Activated CD4-positive, alpha-beta T cell treated with anti-CD3 and anti-CD28 coated beads, Interleukin-2, amount 50 U/mL, for 1 hour (primary cell): ENCODE measurements at regions not wholly inside any gene's neighbourhood (a gene's known extent, or its start where the extent isn't known, plus 50 kb on each side); places are given as distances from the start of the nearest gene placed in this dataset.

Source experiments
- DNase-seq: peaks from one replicate; pipeline ENCODE4 v3.0.0-alpha.2; 2020

- no peak for DNase-seq
Measured at GRCh38 chr22:48248901-48249455, 1486.5 kb downstream of the TBC1D22A start.

- DNase-seq = no peak
Measured at GRCh38 chr22:48247829-48248228, 1485.4 kb downstream of the TBC1D22A start.

GRCh38 chr22:48245196-48245485 lies 1482.7 kb downstream of the TBC1D22A start:
- DNase-seq = no peak

GRCh38 chr22:48244388-48245195 lies 1482.1 kb downstream of the TBC1D22A start:
- no peak for DNase-seq

GRCh38 chr22:48242461-48242864 lies 1480.0 kb downstream of the TBC1D22A start:
- DNase-seq = no peak

- DNase-seq = no peak
Measured at GRCh38 chr22:48241658-48242057, 1479.2 kb downstream of the TBC1D22A start.

- no peak for DNase-seq
Measured at GRCh38 chr22:48240935-48241230, 1478.4 kb downstream of the TBC1D22A start.

GRCh38 chr22:48240148-48240934 lies 1477.9 kb downstream of the TBC1D22A start:
- DNase-seq = no peak

GRCh38 chr22:48239461-48240147 lies 1477.2 kb downstream of the TBC1D22A start:
- DNase-seq = no peak

GRCh38 chr22:48238966-48239365 lies 1476.5 kb downstream of the TBC1D22A start:
- no peak for DNase-seq

GRCh38 chr22:48238284-48238915 lies 1476.0 kb downstream of the TBC1D22A start:
- DNase-seq = no peak

- no peak for DNase-seq
Measured at GRCh38 chr22:48237466-48238283, 1475.2 kb downstream of the TBC1D22A start.

GRCh38 chr22:48236261-48236660 lies 1473.8 kb downstream of the TBC1D22A start:
- DNase-seq = no peak

GRCh38 chr22:48235744-48236143 lies 1473.3 kb downstream of the TBC1D22A start:
- DNase-seq = no peak

- no peak for DNase-seq
Measured at GRCh38 chr22:48234011-48234410, 1471.6 kb downstream of the TBC1D22A start.

GRCh38 chr22:48233586-48233985 lies 1471.1 kb downstream of the TBC1D22A start:
- no peak for DNase-seq

GRCh38 chr22:48228468-48228867 lies 1466.0 kb downstream of the TBC1D22A start:
- no peak for DNase-seq

- no peak for DNase-seq
Measured at GRCh38 chr22:48227341-48228018, 1465.0 kb downstream of the TBC1D22A start.

- DNase-seq = no peak
Measured at GRCh38 chr22:48226026-48227013, 1463.9 kb downstream of the TBC1D22A start.

- DNase-seq = no peak
Measured at GRCh38 chr22:48224332-48224731, 1461.9 kb downstream of the TBC1D22A start.
